Keratinocyte (primary cell): ENCODE measurements at regions not wholly inside any gene's neighbourhood (a gene's known extent, or its start where the extent isn't known, plus 50 kb on each side); places are given as distances from the start of the nearest gene placed in this dataset.

Experiments
- DNase-seq: peaks from one replicate; pipeline ENCODE4 v3.0.0-alpha.2; 2011; ENCODE audit warnings: low read depth, missing footprints, low spot score
- FAIRE-seq: peaks from 2 replicates; lab custom pipeline; 2011; peaks lifted over from hg19 to GRCh38; lab: Jason Lieb, UNC
- H2AFZ ChIP-seq: 2 replicates; pipeline ENCODE4 v1.6.0; 2012; ENCODE audit warnings: low read length, control low read depth, inconsistent platforms; ENCODE audit not compliant: control insufficient read depth
- H3K27ac ChIP-seq: 2 replicates; pipeline ENCODE4 v1.5.1; 2011; ENCODE audit warnings: low read length; ENCODE audit not compliant: control insufficient read depth, insufficient read depth
- H3K27me3 ChIP-seq: 3 replicates; pipeline ENCODE4 v1.6.0; 2011; ENCODE audit warnings: low read length; ENCODE audit not compliant: control insufficient read depth, insufficient read depth; ENCODE audit errors: extremely low read depth
- H3K36me3 ChIP-seq, 2 experiments: 2 replicates in 1 of 2; 3 replicates in 1 of 2; pipeline ENCODE4 v1.5.1; 2011; ENCODE audit warnings: low read length in 2 of 2, mild to moderate bottlenecking in 1 of 2; ENCODE audit not compliant: control insufficient read depth in 2 of 2, insufficient read depth in 2 of 2; ENCODE audit errors: extremely low read depth in 1 of 2
- H3K4me1 ChIP-seq: 3 replicates; pipeline ENCODE4 v1.5.1; 2011; ENCODE audit warnings: low read length; ENCODE audit not compliant: control insufficient read depth, insufficient read depth; ENCODE audit errors: extremely low read depth
- H3K4me2 ChIP-seq: 3 replicates; pipeline ENCODE4 v1.6.0; 2011; ENCODE audit warnings: low read depth, low read length; ENCODE audit not compliant: control insufficient read depth, insufficient read depth; ENCODE audit errors: extremely low read depth
- H3K4me3 ChIP-seq, 3 experiments: fragments of 200-600 bp in 1 of 3; sonication (generic) in 1 of 3; 2 replicates in 2 of 3; 3 replicates in 1 of 3; pipeline ENCODE4 v1.5.1; 2011 to 2016; ENCODE audit warnings: low read length in 3 of 3, mild to moderate bottlenecking in 3 of 3, control low read depth in 2 of 3, inconsistent platforms in 1 of 3, low read depth in 1 of 3, mixed read lengths in 1 of 3, mixed run types in 1 of 3, moderate library complexity in 1 of 3; ENCODE audit not compliant: control insufficient read depth in 2 of 3, insufficient read depth in 2 of 3; ENCODE audit errors: extremely low read depth in 1 of 3
- H3K79me2 ChIP-seq: 2 replicates; pipeline ENCODE4 v1.6.0; 2012; ENCODE audit warnings: low read length; ENCODE audit not compliant: control insufficient read depth, insufficient read depth
- H3K9ac ChIP-seq: 3 replicates; pipeline ENCODE4 v1.6.0; 2011; ENCODE audit warnings: low read length; ENCODE audit not compliant: control insufficient read depth, insufficient read depth; ENCODE audit errors: extremely low read depth
- H3K9me1 ChIP-seq: 3 replicates; pipeline ENCODE4 v1.6.0; 2011; ENCODE audit warnings: low read length; ENCODE audit not compliant: control insufficient read depth, insufficient read depth; ENCODE audit errors: extremely low read depth
- H3K9me3 ChIP-seq: 2 replicates; pipeline ENCODE4 v1.5.1; 2012; ENCODE audit warnings: low read depth, low read length; ENCODE audit not compliant: control insufficient read depth
- H4K20me1 ChIP-seq: 3 replicates; pipeline ENCODE4 v1.6.0; 2011; ENCODE audit warnings: low read length; ENCODE audit not compliant: control insufficient read depth, insufficient read depth; ENCODE audit errors: extremely low read depth
- CTCF ChIP-seq, 3 experiments: IDR thresholded peaks in 1 of 3; conservative IDR thresholded peaks in 1 of 3; optimal IDR thresholded peaks in 1 of 3; 2 replicates in 2 of 3; 3 replicates in 1 of 3; pipeline versions ENCODE3 to v1.5.1; 2011; ENCODE audit warnings: low read length in 3 of 3, mild to moderate bottlenecking in 3 of 3, moderate library complexity in 2 of 3, control low read depth in 1 of 3, inconsistent platforms in 1 of 3; ENCODE audit not compliant: insufficient read depth in 2 of 3; ENCODE audit errors: extremely low read depth in 1 of 3
- EZH2 ChIP-seq: IDR thresholded peaks from one replicate; pipeline ENCODE4 v1.6.1; 2012; ENCODE audit warnings: inconsistent platforms, mild to moderate bottlenecking, low read length, moderate library complexity
- dilution Hi-C: fragments of 300-500 bp; cut with MboI; formaldehyde crosslinking; loops from one replicate; pipeline ENCODE4 v1.7.0; 2020; ENCODE audit warnings: low sequenced_read_pairs; ENCODE audit not compliant: extremely low pct_ligation_motif_present

DNA sequence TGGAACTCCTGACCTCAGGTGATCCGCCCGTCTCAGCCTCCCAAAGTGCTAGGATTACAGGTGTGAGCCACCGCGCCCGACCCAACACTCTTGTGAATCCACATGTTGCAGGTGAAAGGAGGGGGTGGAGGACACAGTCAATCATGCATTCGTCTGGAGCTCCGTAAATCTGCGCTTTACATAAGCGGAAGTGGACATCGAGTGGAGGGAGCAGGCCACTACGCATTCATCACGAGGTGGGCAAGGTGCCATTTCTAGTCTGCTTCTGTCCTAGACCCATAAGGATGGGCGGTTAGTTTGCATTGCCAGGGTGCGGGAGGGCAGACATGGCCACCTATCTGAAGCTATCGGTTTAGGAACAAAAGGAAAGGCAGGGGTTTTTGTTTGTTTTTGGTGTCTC, 225.2 kb upstream of the TCERG1L start:
- no peak for FAIRE-seq
- no peaks in the 10 kb centered on the region for H3K27me3 ChIP-seq
- H4K20me1 ChIP-seq: no peaks in the 10 kb centered on the region
- no peak for DNase-seq
- H3K27ac ChIP-seq: no peak overlapping the region
- H3K4me2 ChIP-seq: no peak overlapping the region
- H3K9ac ChIP-seq: no peak overlapping the region
- H3K79me2 ChIP-seq: no peaks in the 10 kb centered on the region
- H3K9me3 ChIP-seq: peaks cover 16% of the 10 kb centered on the region
- no peaks in the 10 kb centered on the region for H3K36me3 ChIP-seq
- dilution Hi-C loops: no loop called here
- H2AFZ ChIP-seq: no peak overlapping the region
- no peaks in the 10 kb centered on the region for H3K9me1 ChIP-seq
- no peaks in the 10 kb centered on the region for H3K4me1 ChIP-seq
- no peak overlapping the region for H3K4me3 ChIP-seq
- TF ChIP-seq CTCF (optimal IDR thresholded peaks at IDR 0.05 in 1 of 3, IDR thresholded peaks at IDR 0.05 in 1 of 3, conservative IDR thresholded peaks at IDR 0.05 in 1 of 3; ENCODE audit: extremely low read depth in 1 of 3, insufficient read depth in 2 of 3, low read length in 3 of 3) (no peak), EZH2 (no peak)

- H3K9me3 ChIP-seq: peaks cover 14% of the 10 kb centered on the region
- H3K4me2 ChIP-seq: no peak overlapping the region
- H3K4me3 ChIP-seq: no peak overlapping the region
- no peaks in the 10 kb centered on the region for H3K36me3 ChIP-seq
- H3K27ac ChIP-seq: no peak overlapping the region
- no peaks in the 10 kb centered on the region for H3K79me2 ChIP-seq
- dilution Hi-C loops: no loop called here
- no peaks in the 10 kb centered on the region for H3K27me3 ChIP-seq
- FAIRE-seq (no peak), DNase-seq (no peak)
- no peaks in the 10 kb centered on the region for H4K20me1 ChIP-seq
- no peak overlapping the region for H2AFZ ChIP-seq
- H3K9me1 ChIP-seq: no peaks in the 10 kb centered on the region
- TF ChIP-seq CTCF (optimal IDR thresholded peaks at IDR 0.05 in 1 of 3, IDR thresholded peaks at IDR 0.05 in 1 of 3, conservative IDR thresholded peaks at IDR 0.05 in 1 of 3; ENCODE audit: extremely low read depth in 1 of 3, insufficient read depth in 2 of 3, low read length in 3 of 3): no peak
- H3K9ac ChIP-seq: no peak overlapping the region
- no peaks in the 10 kb centered on the region for H3K4me1 ChIP-seq
These were observed 225.8 kb upstream of the TCERG1L start for GRCh38 chr10:131537281-131537680.
